IMR-90 (cell line): ENCODE measurements at regions not wholly inside any gene's neighbourhood (a gene's known extent, or its start where the extent isn't known, plus 50 kb on each side); places are given as distances from the start of the nearest gene placed in this dataset.

Experiments
- ATAC-seq: fragments of 200-7000 bp; cut with Tn5 transposase; 2 replicates; pipeline ENCODE4 v1.9.1; 2020; ENCODE audit warnings: low read depth, mild to moderate bottlenecking, moderate library complexity
- BruUV-seq: library from RNA; stranded (reverse); fragments of 400-500 nt; replicated peaks from 2 replicates; lab custom pipeline; 2021; lab: Mats Ljungman, UMichigan
- CTCF ChIA-PET: fragments of 300-600 bp; formaldehyde crosslinking; extraction: SDS; loops from one replicate; lab custom pipeline; 2021; ENCODE audit warnings: antibody characterized with exemption; lab: Yijun Ruan, JAX
- POLR2A ChIA-PET: fragments of 300-600 bp; sonication (Branson Sonifier 250); formaldehyde crosslinking; loops from one replicate; lab custom pipeline; 2022; ENCODE audit warnings: antibody characterized with exemption; ENCODE audit not compliant: unreplicated experiment; lab: Charles Lee
- DNase-seq: peaks from one replicate; pipeline ENCODE4 v3.0.0; 2013
- H2AFZ ChIP-seq: replicated peaks from 2 replicates; pipeline ENCODE3; 2013; ENCODE audit warnings: low read length, mild to moderate bottlenecking; ENCODE audit not compliant: poor library complexity
- H2AK5ac ChIP-seq: 2 replicates; pipeline ENCODE4 v1.6.1; 2013; ENCODE audit warnings: low read depth, low read length, inconsistent platforms
- H2AK9ac ChIP-seq: replicated peaks from 2 replicates; pipeline ENCODE3; 2013; ENCODE audit warnings: mild to moderate bottlenecking, low read depth, low read length, moderate library complexity; ENCODE audit not compliant: poor library complexity
- H2BK120ac ChIP-seq: 2 replicates; pipeline ENCODE4 v1.6.1; 2013; ENCODE audit warnings: low read depth, low read length, inconsistent platforms
- H2BK15ac ChIP-seq: 3 replicates; pipeline ENCODE4 v1.6.1; 2013; ENCODE audit warnings: low read depth, low read length, inconsistent platforms
- H2BK20ac ChIP-seq: 2 replicates; pipeline ENCODE4 v1.6.1; 2013; ENCODE audit warnings: low read depth, mild to moderate bottlenecking, inconsistent platforms, low read length, moderate library complexity
- H2BK5ac ChIP-seq: 2 replicates; pipeline ENCODE4 v1.6.1; 2013; ENCODE audit warnings: mild to moderate bottlenecking, low read depth, low read length, inconsistent platforms; ENCODE audit not compliant: poor library complexity, severe bottlenecking
- H3K14ac ChIP-seq: replicated peaks from 2 replicates; pipeline ENCODE4 v1.6.1; 2013; ENCODE audit warnings: low read depth, low read length, inconsistent platforms
- H3K18ac ChIP-seq: 2 replicates; pipeline ENCODE4 v1.6.1; 2013; ENCODE audit warnings: low read depth, low read length, control low read depth
- H3K23ac ChIP-seq: 2 replicates; pipeline ENCODE4 v1.6.1; 2013; ENCODE audit warnings: low read depth, low read length, inconsistent platforms
- H3K27ac ChIP-seq: 2 replicates; pipeline ENCODE4 v1.5.1; 2013; ENCODE audit warnings: mild to moderate bottlenecking, control low read depth, low read length; ENCODE audit not compliant: insufficient read depth
- H3K27me3 ChIP-seq: 2 replicates; pipeline ENCODE4 v1.6.1; 2013; ENCODE audit warnings: low read length; ENCODE audit not compliant: control insufficient read depth, insufficient read depth
- H3K36me3 ChIP-seq: 2 replicates; pipeline ENCODE4 v1.6.1; 2013; ENCODE audit warnings: low read length, mixed read lengths; ENCODE audit not compliant: control insufficient read depth, insufficient read depth
- H3K4ac ChIP-seq: 2 replicates; pipeline ENCODE4 v1.6.1; 2013; ENCODE audit warnings: low read depth, low read length, inconsistent platforms
- H3K4me1 ChIP-seq: 2 replicates; pipeline ENCODE4 v1.6.1; 2013; ENCODE audit warnings: low read length, mixed read lengths; ENCODE audit not compliant: control insufficient read depth, insufficient read depth
- H3K4me2 ChIP-seq: 2 replicates; pipeline ENCODE4 v1.6.1; 2013; ENCODE audit warnings: low read depth, mild to moderate bottlenecking, control low read depth, low read length, moderate library complexity
- H3K4me3 ChIP-seq: 2 replicates; pipeline ENCODE4 v1.5.1; 2013; ENCODE audit warnings: low read depth, mild to moderate bottlenecking, control low read depth, low read length, moderate library complexity; ENCODE audit not compliant: insufficient read depth
- H3K56ac ChIP-seq: 2 replicates; pipeline ENCODE4 v1.6.1; 2013; ENCODE audit warnings: low read length, inconsistent platforms; ENCODE audit not compliant: insufficient read depth; ENCODE audit errors: extremely low read depth
- H3K79me1 ChIP-seq, 2 experiments: 2 replicates each; pipeline ENCODE4 v1.6.1; 2013; ENCODE audit warnings: low read length in 2 of 2, inconsistent platforms in 1 of 2, low read depth in 1 of 2
- H3K9ac ChIP-seq: 2 replicates; pipeline ENCODE4 v1.6.1; 2013; ENCODE audit warnings: low read depth, low read length, control low read depth
- H3K9me1 ChIP-seq: 2 replicates; pipeline ENCODE4 v1.6.1; 2013; ENCODE audit warnings: low read length, inconsistent platforms; ENCODE audit not compliant: insufficient read depth
- H3K9me3 ChIP-seq: 2 replicates; pipeline ENCODE4 v1.6.1; 2013; ENCODE audit warnings: low read length; ENCODE audit not compliant: control insufficient read depth, insufficient read depth
- H4K20me1 ChIP-seq: 2 replicates; pipeline ENCODE4 v1.6.1; 2013; ENCODE audit warnings: low read length, inconsistent platforms; ENCODE audit not compliant: insufficient read depth
- H4K5ac ChIP-seq: 2 replicates; pipeline ENCODE4 v1.6.1; 2013; ENCODE audit warnings: mild to moderate bottlenecking, low read depth, low read length, control low read depth
- H4K8ac ChIP-seq, 2 experiments: 2 replicates each; pipeline ENCODE4 v1.6.1; 2013; ENCODE audit warnings: low read depth in 2 of 2, low read length in 2 of 2, control low read depth in 1 of 2, inconsistent platforms in 1 of 2
- H4K91ac ChIP-seq: 2 replicates; pipeline ENCODE4 v1.6.1; 2013; ENCODE audit warnings: low read depth, low read length, inconsistent platforms; ENCODE audit not compliant: insufficient read depth
- RFX5 ChIP-seq: IDR thresholded peaks from 2 replicates; pipeline ENCODE4 v1.8.0; 2012; ENCODE audit warnings: low read depth, mild to moderate bottlenecking, low read length, moderate library complexity
- WGBS, 2 experiments: methylation state at CpG; one replicate each; pipeline versions ENCODE4 v1.1.5 to v1.1.7; 2013; ENCODE audit warnings: missing lambda C conversion rate in 2 of 2; ENCODE audit not compliant: insufficient read length in 1 of 2; ENCODE audit errors: extremely low coverage in 2 of 2; 5-methylcytosine and 5-hydroxymethylcytosine counted together
- dilution Hi-C: fragments of 300-500 bp; cut with HindIII; formaldehyde crosslinking; loops from one replicate; pipeline ENCODE4 v1.14.3; 2018; ENCODE audit warnings: low sequenced_read_pairs; ENCODE audit not compliant: unreplicated experiment
- in situ Hi-C: fragments of 300-500 bp; cut with MboI; formaldehyde crosslinking; loops from 3 replicates; pipeline ENCODE4 v1.14.3; 2019; ENCODE audit warnings: low sequenced_read_pairs, inconsistent platforms, mixed read lengths
- intact Hi-C: fragments of 100-400 bp; cut with micrococcal nuclease; formaldehyde crosslinking; loops from 2 replicates; pipeline ENCODE4 v1.10.0; 2022

DNA sequence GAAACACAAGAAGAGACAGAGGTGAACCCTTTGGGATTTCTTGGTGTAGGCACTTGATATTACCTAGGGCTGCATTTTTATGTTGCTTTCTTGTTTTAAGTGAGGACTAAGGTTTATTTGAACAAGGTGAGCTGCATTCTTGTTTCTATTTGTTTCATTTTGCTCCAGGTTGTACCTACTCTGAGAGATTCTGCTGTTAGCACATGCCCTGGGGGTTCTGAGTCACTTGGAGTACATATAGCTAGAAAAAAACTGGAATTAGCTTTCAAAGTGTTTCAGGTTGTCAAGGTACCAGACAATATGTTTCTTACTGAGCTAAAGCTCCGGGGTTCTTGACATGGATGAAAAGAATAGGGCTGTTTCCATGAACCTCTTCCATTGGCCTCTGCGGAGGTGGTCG, 299.4 kb downstream of the ICE1 start:
- Histone ChIP-seq H3K9me3 (peaks cover 29% of the 10 kb centered on the region), H3K23ac (no peak overlapping the region), H3K9ac (no peak overlapping the region), H3K4me3 (no peak overlapping the region), H2AK5ac (no peak overlapping the region), H2AK9ac (no peak overlapping the region), H3K27ac (no peak overlapping the region), H2BK20ac (no peak overlapping the region), H2BK15ac (no peak overlapping the region), H3K27me3 (no peaks in the 10 kb centered on the region), H3K14ac (no peak overlapping the region), H2AFZ (no peak overlapping the region), H2BK5ac (no peak overlapping the region), H4K91ac (no peak overlapping the region), H4K5ac (no peak overlapping the region), H3K4me1 (no peaks in the 10 kb centered on the region), H3K4ac (no peak overlapping the region), H3K36me3 (no peaks in the 10 kb centered on the region), H4K8ac (no peak overlapping the region), H2BK120ac (no peak overlapping the region), H3K4me2 (no peak overlapping the region), H4K20me1 (no peaks in the 10 kb centered on the region), H3K79me1 (no peaks in the 10 kb centered on the region), H3K18ac (no peak overlapping the region), H3K9me1 (no peaks in the 10 kb centered on the region), H3K56ac (no peak overlapping the region)
- no CpG with 5 or more reads among the region's 3 CpGs for WGBS, 2 experiments
- dilution Hi-C loops (no loop called here), in situ Hi-C loops (no loop called here), intact Hi-C loops (no loop called here)
- ATAC-seq (no peak), DNase-seq (no peak)
- no peak for TF ChIP-seq RFX5
- CTCF ChIA-PET = no interaction called here
- no TSS peak for BruUV-seq
- POLR2A ChIA-PET = no interaction called here
